GM23338 (cell line): ENCODE measurements at regions not wholly inside any gene's neighbourhood (a gene's known extent, or its start where the extent isn't known, plus 50 kb on each side); places are given as distances from the start of the nearest gene placed in this dataset.

Experiments
- ATAC-seq: fragments of 200-7000 bp; cut with Tn5 transposase; 3 replicates; pipeline ENCODE4 v1.9.1; 2020
- DNase-seq: peaks from one replicate; pipeline ENCODE4 v3.0.0-alpha.2; 2015; ENCODE audit warnings: low spot score
- H2AFZ ChIP-seq: fragments of 200-600 bp; sonication (generic); 2 replicates; pipeline ENCODE4 v1.8.0; 2016; ENCODE audit warnings: antibody characterized with exemption, mild to moderate bottlenecking, moderate library complexity
- H3F3A ChIP-seq: fragments of 200-600 bp; sonication (generic); replicated peaks from 2 replicates; pipeline ENCODE4 v1.8.0; 2017; ENCODE audit warnings: antibody characterized with exemption, mixed run types, low read depth
- H3K27ac ChIP-seq: fragments of 200-600 bp; sonication (generic); 2 replicates; pipeline ENCODE4 v1.6.1; 2016; ENCODE audit warnings: low read depth
- H3K27me3 ChIP-seq: fragments of 200-600 bp; sonication (generic); 2 replicates; pipeline ENCODE4 v1.8.0; 2016; ENCODE audit warnings: mild to moderate bottlenecking, mixed run types, moderate library complexity; ENCODE audit not compliant: insufficient read depth
- H3K36me3 ChIP-seq: fragments of 200-600 bp; sonication (generic); 2 replicates; pipeline ENCODE4 v1.8.0; 2016; ENCODE audit warnings: mild to moderate bottlenecking; ENCODE audit not compliant: insufficient read depth
- H3K4me1 ChIP-seq: fragments of 200-600 bp; sonication (generic); 2 replicates; pipeline ENCODE4 v1.8.0; 2016; ENCODE audit warnings: mild to moderate bottlenecking, moderate library complexity; ENCODE audit not compliant: insufficient read depth
- H3K4me2 ChIP-seq: fragments of 200-600 bp; sonication (generic); 2 replicates; pipeline ENCODE4 v1.7.1; 2017; ENCODE audit warnings: mixed run types
- H3K4me3 ChIP-seq: fragments of 200-600 bp; sonication (generic); 2 replicates; pipeline ENCODE4 v1.6.1; 2016; ENCODE audit warnings: mixed run types
- H3K79me2 ChIP-seq: fragments of 200-600 bp; sonication (generic); replicated peaks from 2 replicates; pipeline ENCODE4 v1.8.0; 2017; ENCODE audit warnings: mild to moderate bottlenecking; ENCODE audit not compliant: insufficient read depth
- H3K9me2 ChIP-seq: fragments of 200-600 bp; sonication (generic); 2 replicates; pipeline ENCODE4 v1.8.0; 2017; ENCODE audit not compliant: insufficient read depth
- H4K20me1 ChIP-seq: fragments of 200-600 bp; sonication (generic); replicated peaks from 2 replicates; pipeline ENCODE4 v1.8.0; 2017; ENCODE audit warnings: mild to moderate bottlenecking; ENCODE audit not compliant: insufficient read depth
- H3K27ac Mint-ChIP-seq: 2 replicates; pipeline ENCODE4 v1.8.0; 2020; ENCODE audit warnings: inconsistent platforms, mild to moderate bottlenecking, moderate library complexity, mixed read lengths
- H3K27me3 Mint-ChIP-seq: 3 replicates; pipeline ENCODE4 v1.8.0; 2022; ENCODE audit warnings: low read depth, mild to moderate bottlenecking, moderate library complexity, mixed read lengths, inconsistent platforms; ENCODE audit not compliant: insufficient read depth, poor library complexity
- H3K36me3 Mint-ChIP-seq: 3 replicates; pipeline ENCODE4 v1.8.0; 2021; ENCODE audit warnings: low read depth, mild to moderate bottlenecking, inconsistent platforms, moderate library complexity, mixed read lengths
- H3K4me1 Mint-ChIP-seq: 3 replicates; pipeline ENCODE4 v1.8.0; 2020; ENCODE audit warnings: mild to moderate bottlenecking, inconsistent platforms, mixed read lengths
- H3K4me3 Mint-ChIP-seq: 3 replicates; pipeline ENCODE4 v1.8.0; 2021; ENCODE audit warnings: moderate library complexity, mild to moderate bottlenecking, inconsistent platforms, mixed read lengths
- H3K9me3 Mint-ChIP-seq: 3 replicates; pipeline ENCODE4 v1.8.0; 2020; ENCODE audit warnings: moderate library complexity, mild to moderate bottlenecking, inconsistent platforms, mixed read lengths
- CREB1 ChIP-seq: fragments of 250-450 bp; sonication (Bioruptor Pico); IDR thresholded peaks from 2 replicates; pipeline ENCODE4 v1.5.0; 2020; ENCODE audit warnings: low read depth, mild to moderate bottlenecking, moderate library complexity
- ETS1 ChIP-seq: IDR thresholded peaks from 2 replicates; pipeline ENCODE4 v1.6.1; 2016; ENCODE audit warnings: antibody characterized with exemption
- EZH2 ChIP-seq: fragments of 200-600 bp; sonication (generic); IDR thresholded peaks from one replicate; pipeline ENCODE4 v1.8.0; 2017; ENCODE audit warnings: antibody characterized with exemption, mild to moderate bottlenecking, low read depth; ENCODE audit not compliant: unreplicated experiment
- EZH2phosphoT487 ChIP-seq: fragments of 200-600 bp; sonication (generic); IDR thresholded peaks from one replicate; pipeline ENCODE4 v1.8.1; 2018; ENCODE audit warnings: antibody characterized with exemption; ENCODE audit not compliant: unreplicated experiment
- JUNB ChIP-seq: IDR thresholded peaks from one replicate; pipeline ENCODE4 v1.6.1; 2016; ENCODE audit warnings: antibody characterized with exemption; ENCODE audit not compliant: unreplicated experiment
- NANOG ChIP-seq: IDR thresholded peaks from 2 replicates; pipeline ENCODE4 v1.6.1; 2016; ENCODE audit warnings: antibody characterized with exemption, borderline replicate concordance
- POLR2AphosphoS5 ChIP-seq: IDR thresholded peaks from 2 replicates; pipeline ENCODE4 v1.6.1; 2016; ENCODE audit warnings: antibody characterized with exemption, low read depth
- REST ChIP-seq: IDR thresholded peaks from one replicate; pipeline ENCODE4 v1.6.1; 2018; ENCODE audit warnings: antibody characterized with exemption; ENCODE audit not compliant: unreplicated experiment
- STAT1 ChIP-seq: IDR thresholded peaks from one replicate; pipeline ENCODE4 v1.6.1; 2016; ENCODE audit warnings: antibody characterized with exemption; ENCODE audit not compliant: unreplicated experiment
- ZNF114 ChIP-seq: fragments of 250-450 bp; sonication (Bioruptor Pico); IDR thresholded peaks from 2 replicates; pipeline ENCODE4 v1.5.0; 2020; ENCODE audit warnings: mild to moderate bottlenecking, moderate library complexity
- ZNF331 ChIP-seq: fragments of 250-450 bp; sonication (Bioruptor Pico); IDR thresholded peaks from 2 replicates; pipeline ENCODE4 v1.5.0; 2020; ENCODE audit warnings: low read depth, mild to moderate bottlenecking, moderate library complexity
- ZNF462 ChIP-seq: fragments of 250-450 bp; sonication (Bioruptor Pico); IDR thresholded peaks from 2 replicates; pipeline ENCODE4 v1.5.0; 2020; ENCODE audit warnings: mild to moderate bottlenecking, moderate library complexity

- no peaks in the 10 kb centered on the region for H3K9me2 ChIP-seq
- TF ChIP-seq ZNF114 (CRISPR knock-in tag) (no peak), ETS1 (no peak), STAT1 (no peak), REST (no peak), EZH2 (no peak), CREB1 (CRISPR knock-in tag) (no peak), EZH2phosphoT487 (no peak), NANOG (no peak), JUNB (no peak), POLR2AphosphoS5 (no peak), ZNF331 (CRISPR knock-in tag) (no peak), ZNF462 (CRISPR knock-in tag) (no peak)
- H3K4me3 ChIP-seq, result no peak overlapping the region
- no peak for DNase-seq
- no peak overlapping the region for H3K4me3 Mint-ChIP-seq
- no peaks in the 10 kb centered on the region for H3F3A ChIP-seq
- no peaks in the 10 kb centered on the region for H3K4me1 Mint-ChIP-seq
- H2AFZ ChIP-seq, result no peak overlapping the region
- H3K79me2 ChIP-seq, result no peaks in the 10 kb centered on the region
- no peaks in the 10 kb centered on the region for H3K27me3 Mint-ChIP-seq
- no peak for ATAC-seq
- no peaks in the 10 kb centered on the region for H3K36me3 ChIP-seq
- H3K27ac ChIP-seq, result no peak overlapping the region
- H3K27ac Mint-ChIP-seq, result no peak overlapping the region
- H3K4me2 ChIP-seq, result no peak overlapping the region
- no peaks in the 10 kb centered on the region for H3K27me3 ChIP-seq
- no peaks in the 10 kb centered on the region for H3K4me1 ChIP-seq
- H3K36me3 Mint-ChIP-seq, result no peaks in the 10 kb centered on the region
- H4K20me1 ChIP-seq, result no peaks in the 10 kb centered on the region
- peaks cover 4% of the 10 kb centered on the region; the same call in 2 of the 3 replicates for H3K9me3 Mint-ChIP-seq
Observed at GRCh38 chr14:37698840-37699777, 103.7 kb downstream of the TTC6 start.
